HepG2 (cell line): ENCODE measurements at regions not wholly inside any gene's neighbourhood (a gene's known extent, or its start where the extent isn't known, plus 50 kb on each side); places are given as distances from the start of the nearest gene placed in this dataset.

Experiments
- CBX1 ChIP-seq: IDR thresholded peaks from one replicate; pipeline ENCODE4 v1.6.1; 2016; ENCODE audit warnings: antibody characterized with exemption, low read depth
- DZIP1 ChIP-seq: sonication (generic); formaldehyde crosslinking; IDR thresholded peaks from 2 replicates; pipeline ENCODE4 v1.5.0; 2020; ENCODE audit warnings: mild to moderate bottlenecking, missing genetic modification reagents
- ELF1 ChIP-seq: sonication (generic); formaldehyde crosslinking; IDR thresholded peaks from 2 replicates; pipeline ENCODE4 v1.4.0; 2020; ENCODE audit warnings: missing genetic modification reagents
- FOXO1 ChIP-seq: sonication (generic); formaldehyde crosslinking; IDR thresholded peaks from 2 replicates; pipeline ENCODE4 v1.4.0; 2020; ENCODE audit warnings: missing genetic modification reagents
- FOXP4 ChIP-seq: sonication (generic); formaldehyde crosslinking; IDR thresholded peaks from 2 replicates; pipeline ENCODE4 v1.4.0; 2020; ENCODE audit warnings: missing genetic modification reagents
- HDAC2 ChIP-seq: sonication (generic); formaldehyde crosslinking; IDR thresholded peaks from 2 replicates; pipeline ENCODE4 v1.4.0; 2020; ENCODE audit warnings: missing genetic modification reagents
- HNRNPK ChIP-seq: fragments of 200-400 bp; formaldehyde crosslinking; IDR thresholded peaks from 2 replicates; pipeline ENCODE4 v1.6.1; 2018; ENCODE audit warnings: low read length, low read depth, moderate library complexity, mild to moderate bottlenecking; ENCODE audit not compliant: poor library complexity, severe bottlenecking
- HNRNPL ChIP-seq: fragments of 200-400 bp; formaldehyde crosslinking; IDR thresholded peaks from 2 replicates; pipeline ENCODE4 v1.6.1; 2017; ENCODE audit warnings: mild to moderate bottlenecking, low read depth, low read length
- HOXD1 ChIP-seq: sonication (generic); formaldehyde crosslinking; IDR thresholded peaks from 2 replicates; pipeline ENCODE4 v1.5.0; 2020; ENCODE audit warnings: missing genetic modification reagents
- KLF13 ChIP-seq: sonication (generic); formaldehyde crosslinking; IDR thresholded peaks from 2 replicates; pipeline ENCODE4 v1.4.0; 2020; ENCODE audit warnings: mild to moderate bottlenecking, missing genetic modification reagents
- MBD4 ChIP-seq: IDR thresholded peaks from 2 replicates; pipeline ENCODE4 v1.6.1; 2012; ENCODE audit warnings: low read length, inconsistent platforms, borderline replicate concordance
- MYC ChIP-seq: sonication (generic); formaldehyde crosslinking; IDR thresholded peaks from 2 replicates; pipeline ENCODE4 v1.9.0; 2021; ENCODE audit warnings: missing genetic modification reagents, borderline replicate concordance
- POLR2AphosphoS5 ChIP-seq: IDR thresholded peaks from 2 replicates; pipeline ENCODE4 v1.6.1; 2012; ENCODE audit warnings: low read depth, low read length
- RXRB ChIP-seq: IDR thresholded peaks from 2 replicates; pipeline ENCODE4 v1.6.1; 2016; ENCODE audit warnings: borderline replicate concordance, missing genetic modification reagents, missing compliant biosample characterization
- SOX13 ChIP-seq, 3 experiments: fragments of 450-650 bp in 1 of 3; sonication (generic) in 1 of 3; formaldehyde crosslinking in 1 of 3; IDR thresholded peaks in 2 of 3; conservative IDR thresholded peaks in 1 of 3; 2 replicates each; pipeline versions ENCODE4 v1.5.0 to v1.6.1; 2016 to 2020; ENCODE audit warnings: antibody characterized with exemption in 1 of 3, mild to moderate bottlenecking in 1 of 3, missing compliant biosample characterization in 1 of 3, missing genetic modification reagents in 1 of 3, moderate library complexity in 1 of 3
- TRIM24 ChIP-seq: sonication (generic); formaldehyde crosslinking; IDR thresholded peaks from 2 replicates; pipeline ENCODE4 v1.8.0; 2022; ENCODE audit warnings: mild to moderate bottlenecking, missing genetic modification reagents
- ZBTB43 ChIP-seq: sonication (generic); formaldehyde crosslinking; conservative IDR thresholded peaks from 2 replicates; pipeline ENCODE4 v1.4.0; 2020; ENCODE audit warnings: missing genetic modification reagents
- ZNF124 ChIP-seq: sonication (generic); formaldehyde crosslinking; IDR thresholded peaks from 2 replicates; pipeline ENCODE4 v1.4.0; 2020; ENCODE audit warnings: missing genetic modification reagents
- ZNF160 ChIP-seq: sonication (generic); formaldehyde crosslinking; IDR thresholded peaks from 2 replicates; pipeline ENCODE4 v1.8.0; 2022; ENCODE audit warnings: mild to moderate bottlenecking, inconsistent platforms, missing genetic modification reagents
- ZNF235 ChIP-seq: sonication (generic); formaldehyde crosslinking; IDR thresholded peaks from 2 replicates; pipeline ENCODE4 v1.8.1; 2023; ENCODE audit warnings: mild to moderate bottlenecking, missing genetic modification reagents, borderline replicate concordance
- ZNF484 ChIP-seq: sonication (generic); formaldehyde crosslinking; IDR thresholded peaks from 2 replicates; pipeline ENCODE4 v1.5.1; 2020; ENCODE audit warnings: mild to moderate bottlenecking, low read depth, missing genetic modification reagents, borderline replicate concordance
- ZNF674 ChIP-seq: sonication (generic); formaldehyde crosslinking; IDR thresholded peaks from 2 replicates; pipeline ENCODE4 v1.5.0; 2020; ENCODE audit warnings: low read depth, mild to moderate bottlenecking, missing genetic modification reagents
- ZNF737 ChIP-seq: sonication (generic); formaldehyde crosslinking; IDR thresholded peaks from 2 replicates; pipeline ENCODE4 v1.5.0; 2020; ENCODE audit warnings: missing genetic modification reagents, mild to moderate bottlenecking, borderline replicate concordance
- ZNF761 ChIP-seq: sonication (generic); formaldehyde crosslinking; conservative IDR thresholded peaks from 2 replicates; pipeline ENCODE4 v1.4.0; 2020; ENCODE audit warnings: mild to moderate bottlenecking, missing genetic modification reagents
- ZNF883 ChIP-seq: sonication (generic); formaldehyde crosslinking; IDR thresholded peaks from 2 replicates; pipeline ENCODE4 v1.5.1; 2020; ENCODE audit warnings: mild to moderate bottlenecking, missing genetic modification reagents; ENCODE audit errors: not compliant biosample characterization

- TF ChIP-seq ZBTB43 (CRISPR knock-in tag) (no peak), ZNF883 (CRISPR knock-in tag) (peak; percentile 40), ZNF124 (CRISPR knock-in tag) (peak; percentile 75; the same call in 1 of the 2 replicates), TRIM24 (CRISPR knock-in tag) (peak; percentile 78; the same call in 1 of the 2 replicates), HOXD1 (no peak), MBD4 (no peak), DZIP1 (CRISPR knock-in tag) (no peak), ZNF235 (CRISPR knock-in tag) (no peak), ELF1 (CRISPR knock-in tag) (peak; percentile 84), HNRNPK (no peak), POLR2AphosphoS5 (no peak), ZNF761 (CRISPR knock-in tag) (0 out of 2 replicates have a peak, but pooled peaks have one; percentile 40), ZNF160 (CRISPR knock-in tag) (peak; percentile 98), KLF13 (no peak), FOXO1 (CRISPR knock-in tag) (peak; percentile 84), HNRNPL (no peak), FOXP4 (CRISPR knock-in tag) (peak; percentile 46), HDAC2 (peak; percentile 85), RXRB (peak; percentile 76), ZNF737 (CRISPR knock-in tag) (no peak), ZNF484 (no peak), SOX13 (IDR thresholded peaks at IDR 0.05) (no peak; the same call in 1 of the 2 replicates), SOX13 (CRISPR knock-in tag; conservative IDR thresholded peaks at IDR 0.05 in 1 of 2, IDR thresholded peaks at IDR 0.05 in 1 of 2) (peak in 1 of 2 experiments; percentile 76; a peak in 2 of 4 replicates), CBX1 (peak; percentile 53), MYC (CRISPR knock-in tag) (no peak), ZNF674 (CRISPR knock-in tag) (no peak)
These were observed 156.1 kb upstream of the SRD5A2 start (continued) for GRCh38 chr2:31736695-31737454.
